Ovary (tissue), 7 donors: ENCODE measurements at regions not wholly inside any gene's neighbourhood (a gene's known extent, or its start where the extent isn't known, plus 50 kb on each side); places are given as distances from the start of the nearest gene placed in this dataset.

Experiments
- DNase-seq, 5 donors: peaks; one replicate each; pipeline ENCODE4 v3.0.0-alpha.2; 2019 to 2020
- H3K27ac ChIP-seq, 2 donors: fragments of 200-600 bp; one replicate each; pipeline versions ENCODE4 v1.5.1 to v1.8.0; 2019 to 2022
- H3K27me3 ChIP-seq: fragments of 200-600 bp; one replicate; pipeline ENCODE4 v1.8.0; 2022
- H3K36me3 ChIP-seq: fragments of 200-600 bp; sonication (generic); one replicate; pipeline ENCODE4 v1.5.1; 2019
- H3K4me1 ChIP-seq: one replicate; pipeline ENCODE4 v1.8.1; 2013; ENCODE audit warnings: mild to moderate bottlenecking, moderate library complexity; ENCODE audit not compliant: insufficient read depth
- H3K4me3 ChIP-seq: fragments of 200-600 bp; sonication (generic); one replicate; pipeline ENCODE4 v1.5.1; 2017
- H3K9me3 ChIP-seq, 2 donors: fragments of 200-600 bp in 1 of 2; sonication (generic) in 1 of 2; one replicate each; pipeline versions ENCODE4 v1.5.1 to v1.8.1; 2013 to 2019; ENCODE audit warnings: mild to moderate bottlenecking in 1 of 2, moderate library complexity in 1 of 2
- EP300 ChIP-seq: sonication (generic); formaldehyde crosslinking; IDR thresholded peaks from one replicate; pipeline ENCODE4 v1.6.1; 2017; ENCODE audit warnings: antibody characterized with exemption
- POLR2A ChIP-seq: fragments of 450-650 bp; IDR thresholded peaks from one replicate; pipeline ENCODE4 v1.6.1; 2017; ENCODE audit warnings: antibody characterized with exemption, mild to moderate bottlenecking, moderate library complexity
- WGBS, 3 donors: extraction: QIAGEN DNeasy Blood & Tissue Kit in 1 of 3; methylation state at CpG; one replicate each; pipeline versions ENCODE4 v1.1.5 to v1.1.7; 2013 to 2017; 5-methylcytosine and 5-hydroxymethylcytosine counted together
- intact Hi-C, 4 donors: fragments of 100-400 bp; cut with DNase I; formaldehyde crosslinking; loops; one replicate each; pipeline versions ENCODE4 v1.11.0 to v1.15.1; 2022 to 2023
- TF ChIP-seq, protein P1 (sequence below), 3 donors: fragments of 450-650 bp in 2 of 3; fragments of 200-600 bp in 1 of 3; IDR thresholded peaks; one replicate each; pipeline versions ENCODE4 v1.5.1 to v1.8.0; 2016 to 2022; ENCODE audit warnings: antibody characterized with exemption in 3 of 3, mild to moderate bottlenecking in 1 of 3
- donor health status: DM: no; HTN: no; CAD: no; lungs with moderate emphysema.
- donor health status: DM: no; HTN: no; CAD: no.
- donor health status: Bipolar disorder and iron deficiency.
- donor health status: DM: no; HTN: no; CAD: no.
- donor health status: DM: yes; HTN: yes; CAD: no.

DNA sequence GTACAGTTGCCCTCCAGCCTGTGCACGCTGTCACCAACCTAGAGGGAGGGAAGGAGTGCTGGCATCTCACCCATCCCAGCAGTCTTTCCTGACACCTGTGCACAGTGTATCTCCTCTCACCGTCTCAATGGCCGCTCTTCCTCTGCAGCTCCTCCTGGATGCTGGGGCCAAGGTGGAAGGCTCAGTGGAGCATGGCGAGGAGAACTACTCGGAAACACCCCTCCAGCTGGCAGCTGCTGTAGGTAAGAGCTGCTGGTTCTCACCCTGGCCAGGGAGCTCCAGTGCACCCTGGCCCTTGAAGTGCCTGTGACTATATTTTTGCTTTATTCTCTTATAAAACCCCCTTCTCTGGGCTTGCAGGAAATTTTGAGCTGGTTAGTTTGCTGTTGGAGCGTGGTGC, 68.7 kb upstream of the PWP1 start:
- 81 to 88% (median 85%) methylated on average over 6 of the region's 6 CpGs for WGBS, 3 donors

GRCh38 chr12:107618106-107618505, 67.5 kb upstream of the PWP1 start:
- WGBS, 3 donors = 86% methylated on average over 15 of the region's 15 CpGs
- H3K27me3 ChIP-seq = no peaks in the 10 kb centered on the region
- TF ChIP-seq EP300 = no peak
- TF ChIP-seq, protein P1, sequence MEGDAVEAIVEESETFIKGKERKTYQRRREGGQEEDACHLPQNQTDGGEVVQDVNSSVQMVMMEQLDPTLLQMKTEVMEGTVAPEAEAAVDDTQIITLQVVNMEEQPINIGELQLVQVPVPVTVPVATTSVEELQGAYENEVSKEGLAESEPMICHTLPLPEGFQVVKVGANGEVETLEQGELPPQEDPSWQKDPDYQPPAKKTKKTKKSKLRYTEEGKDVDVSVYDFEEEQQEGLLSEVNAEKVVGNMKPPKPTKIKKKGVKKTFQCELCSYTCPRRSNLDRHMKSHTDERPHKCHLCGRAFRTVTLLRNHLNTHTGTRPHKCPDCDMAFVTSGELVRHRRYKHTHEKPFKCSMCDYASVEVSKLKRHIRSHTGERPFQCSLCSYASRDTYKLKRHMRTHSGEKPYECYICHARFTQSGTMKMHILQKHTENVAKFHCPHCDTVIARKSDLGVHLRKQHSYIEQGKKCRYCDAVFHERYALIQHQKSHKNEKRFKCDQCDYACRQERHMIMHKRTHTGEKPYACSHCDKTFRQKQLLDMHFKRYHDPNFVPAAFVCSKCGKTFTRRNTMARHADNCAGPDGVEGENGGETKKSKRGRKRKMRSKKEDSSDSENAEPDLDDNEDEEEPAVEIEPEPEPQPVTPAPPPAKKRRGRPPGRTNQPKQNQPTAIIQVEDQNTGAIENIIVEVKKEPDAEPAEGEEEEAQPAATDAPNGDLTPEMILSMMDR (IDR thresholded peaks at IDR 0.05) = no peak
- TF ChIP-seq POLR2A = no peak
- no peak for DNase-seq
- no peak overlapping the region for H3K4me3 ChIP-seq
- no peaks in the 10 kb centered on the region for H3K4me1 ChIP-seq
- H3K36me3 ChIP-seq = no peaks in the 10 kb centered on the region
- no peak overlapping the region for H3K27ac ChIP-seq
- intact Hi-C loops = no loop called here
- no peaks in the 10 kb centered on the region for H3K9me3 ChIP-seq

More for the DNA sequence above, 68.7 kb upstream of the PWP1 start:
- Histone ChIP-seq H3K27me3 (no peaks in the 10 kb centered on the region), H3K9me3 (no peaks in the 10 kb centered on the region), H3K4me3 (no peak overlapping the region), H3K36me3 (no peaks in the 10 kb centered on the region), H3K4me1 (no peaks in the 10 kb centered on the region), H3K27ac (no peak overlapping the region)
- DNase-seq = no peak
- TF ChIP-seq POLR2A (no peak), EP300 (no peak)
- TF ChIP-seq, protein P1 (IDR thresholded peaks at IDR 0.05) = no peak
- intact Hi-C loops = no loop called here

DNA sequence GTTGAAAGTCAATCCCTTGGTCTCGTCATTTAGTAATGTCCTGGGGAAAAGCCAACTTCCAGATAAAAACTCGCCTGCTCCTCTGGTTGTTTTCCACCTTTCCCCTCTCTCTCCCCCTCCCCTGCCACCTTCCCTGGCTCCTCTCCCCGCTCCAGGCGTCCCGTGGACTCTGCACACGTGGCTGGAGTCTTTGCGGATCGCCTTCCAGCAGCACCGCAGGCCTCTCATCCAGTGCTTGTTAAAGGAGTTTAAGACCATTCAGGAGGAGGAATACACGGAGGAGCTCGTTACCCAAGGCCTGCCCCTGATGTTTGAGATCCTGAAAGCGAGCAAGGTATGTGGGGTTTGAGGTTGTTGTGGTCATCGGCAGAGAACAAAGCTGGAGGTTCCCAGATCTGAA, 65.8 kb upstream of the PWP1 start:
- intact Hi-C loops = no loop called here
- H3K27ac ChIP-seq = no peak overlapping the region
- no peaks in the 10 kb centered on the region for H3K27me3 ChIP-seq
- H3K36me3 ChIP-seq = no peaks in the 10 kb centered on the region
- H3K9me3 ChIP-seq = no peaks in the 10 kb centered on the region
- DNase-seq = no peak
- no peak overlapping the region for H3K4me3 ChIP-seq
- 48 to 58% (median 51%) methylated on average over 13 of the region's 13 CpGs for WGBS, 3 donors
- H3K4me1 ChIP-seq = no peaks in the 10 kb centered on the region
- TF ChIP-seq, protein P1 (IDR thresholded peaks at IDR 0.05) = no peak
- TF ChIP-seq POLR2A = no peak
- no peak for TF ChIP-seq EP300

- TF ChIP-seq, protein P1 (IDR thresholded peaks at IDR 0.05) = no peak
- TF ChIP-seq POLR2A (no peak), EP300 (no peak)
- WGBS, 3 donors = 44 to 53% (median 50%) methylated on average over 8 of the region's 8 CpGs
- Histone ChIP-seq H3K27me3 (no peaks in the 10 kb centered on the region), H3K9me3 (no peaks in the 10 kb centered on the region), H3K4me1 (no peaks in the 10 kb centered on the region), H3K36me3 (no peaks in the 10 kb centered on the region), H3K27ac (no peak overlapping the region), H3K4me3 (no peak overlapping the region)
- DNase-seq = no peak
- intact Hi-C loops = no loop called here
Measured at GRCh38 chr12:107622001-107622400, 63.6 kb upstream of the PWP1 start.

- Histone ChIP-seq H3K36me3 (no peaks in the 10 kb centered on the region), H3K4me3 (no peak overlapping the region), H3K4me1 (no peaks in the 10 kb centered on the region), H3K27me3 (no peaks in the 10 kb centered on the region), H3K9me3 (no peaks in the 10 kb centered on the region), H3K27ac (no peak overlapping the region)
- intact Hi-C loops = no loop called here
- TF ChIP-seq, protein P1 (IDR thresholded peaks at IDR 0.05) = no peak
- no peak for TF ChIP-seq EP300
- no peak for TF ChIP-seq POLR2A
- WGBS, 3 donors = 94 to 97% (median 96%) methylated on average over 4 of the region's 4 CpGs
- no peak for DNase-seq
Measured at GRCh38 chr12:107624493-107624892, 61.1 kb upstream of the PWP1 start.
